GM12878 (cell line): ENCODE measurements at regions not wholly inside any gene's neighbourhood (a gene's known extent, or its start where the extent isn't known, plus 50 kb on each side); places are given as distances from the start of the nearest gene placed in this dataset.

ENCODE experiments used
- ATAC-seq: fragments of 200-7000 bp; cut with Tn5 transposase; 3 replicates; pipeline ENCODE4 v1.9.1; 2020; ENCODE audit warnings: mild to moderate bottlenecking, moderate library complexity
- BruUV-seq: library from RNA; stranded (reverse); fragments of 400-500 nt; replicated peaks from 2 replicates; lab custom pipeline; 2021; lab: Mats Ljungman, UMichigan
- CTCF ChIA-PET: fragments of 300-600 bp; sonication (Branson Sonifier 250); formaldehyde crosslinking; extraction: SDS; loops from one replicate; lab custom pipeline; 2021; ENCODE audit warnings: inconsistent platforms; lab: Yijun Ruan, JAX
- POLR2A ChIA-PET: fragments of 350-600 bp; formaldehyde crosslinking; extraction: SDS; loops from one replicate; lab custom pipeline; 2021; ENCODE audit warnings: inconsistent platforms; lab: Charles Lee
- RAD21 ChIA-PET: fragments of 300-600 bp; sonication (Branson Sonifier 250); formaldehyde crosslinking; loops from one replicate; lab custom pipeline; 2023; ENCODE audit warnings: antibody characterized with exemption; ENCODE audit not compliant: unreplicated experiment; lab: Charles Lee
- SMC1A ChIA-PET: fragments of 300-600 bp; sonication (Branson Sonifier 250); formaldehyde crosslinking; loops from one replicate; lab custom pipeline; 2023; ENCODE audit not compliant: unreplicated experiment, uncharacterized antibody; lab: Charles Lee
- DNase-seq: peaks from one replicate; pipeline ENCODE4 v3.0.0-alpha.2; 2011; ENCODE audit warnings: low read depth, low spot score
- FAIRE-seq: peaks from 3 replicates; lab custom pipeline; 2011; peaks lifted over from hg19 to GRCh38; lab: Jason Lieb, UNC
- H2AFZ ChIP-seq: 2 replicates; pipeline ENCODE4 v1.6.0; 2011; ENCODE audit warnings: low read depth, low read length, control low read depth; ENCODE audit not compliant: control insufficient read depth
- H3K27ac ChIP-seq: 2 replicates; pipeline ENCODE4 v1.5.1; 2011; ENCODE audit warnings: control low read depth; ENCODE audit not compliant: control insufficient read depth, insufficient read depth
- H3K27me3 ChIP-seq, 2 experiments: replicated peaks in 1 of 2; 2 replicates each; pipeline versions ENCODE4 v1.6.0 to v1.6.1; 2011; ENCODE audit warnings: low read length in 1 of 2; ENCODE audit not compliant: control insufficient read depth in 2 of 2, insufficient read depth in 2 of 2
- H3K36me3 ChIP-seq, 2 experiments: 2 replicates each; pipeline ENCODE4 v1.5.1; 2011; ENCODE audit warnings: low read length in 1 of 2; ENCODE audit not compliant: control insufficient read depth in 2 of 2, insufficient read depth in 2 of 2
- H3K4me1 ChIP-seq: 2 replicates; pipeline ENCODE4 v1.6.1; 2011; ENCODE audit warnings: mild to moderate bottlenecking, low read length, moderate library complexity, mixed read lengths; ENCODE audit not compliant: control insufficient read depth, insufficient read depth
- H3K4me2 ChIP-seq: 2 replicates; pipeline ENCODE4 v1.6.0; 2011; ENCODE audit warnings: control low read depth; ENCODE audit not compliant: control insufficient read depth, insufficient read depth
- H3K4me3 ChIP-seq: fragments of 200-600 bp; sonication (generic); 2 replicates; pipeline ENCODE4 v1.5.1; 2016
- H3K79me2 ChIP-seq: 2 replicates; pipeline ENCODE4 v1.6.0; 2011; ENCODE audit warnings: low read length; ENCODE audit not compliant: control insufficient read depth, insufficient read depth
- H3K9ac ChIP-seq: 2 replicates; pipeline ENCODE4 v1.8.0; 2011; ENCODE audit warnings: low read length, control low read depth, mixed read lengths; ENCODE audit not compliant: control insufficient read depth, insufficient read depth
- H3K9me3 ChIP-seq: replicated peaks from 3 replicates; pipeline ENCODE4 v1.5.1; 2011; ENCODE audit warnings: mild to moderate bottlenecking, low read length; ENCODE audit not compliant: control insufficient read depth, insufficient read depth
- H4K20me1 ChIP-seq: 2 replicates; pipeline ENCODE4 v1.6.0; 2011; ENCODE audit not compliant: control insufficient read depth, insufficient read depth
- ATF7 ChIP-seq: fragments of 450-650 bp; IDR thresholded peaks from 2 replicates; pipeline ENCODE4 v1.6.1; 2016; ENCODE audit warnings: low read depth, mild to moderate bottlenecking
- BCL11A ChIP-seq: IDR thresholded peaks from 2 replicates; pipeline ENCODE4 v1.6.1; 2011; ENCODE audit warnings: low read depth, low read length
- BCLAF1 ChIP-seq: fragments of 450-650 bp; IDR thresholded peaks from 2 replicates; pipeline ENCODE4 v1.6.1; 2017; ENCODE audit warnings: antibody characterized with exemption, mild to moderate bottlenecking, moderate library complexity
- BHLHE40 ChIP-seq, 2 experiments: fragments of 450-650 bp in 1 of 2; IDR thresholded peaks; 2 replicates each; pipeline ENCODE4 v1.6.1; 2011 to 2017; ENCODE audit warnings: low read depth in 2 of 2, borderline replicate concordance in 1 of 2, improper control_type of control experiment in 1 of 2, low read length in 1 of 2, mild to moderate bottlenecking in 1 of 2
- CBFB ChIP-seq: IDR thresholded peaks from 2 replicates; pipeline ENCODE4 v1.6.1; 2016; ENCODE audit warnings: antibody characterized with exemption, low read depth
- CHD4 ChIP-seq: fragments of 200-600 bp; sonication (generic); IDR thresholded peaks from 2 replicates; pipeline ENCODE4 v1.6.1; 2016; ENCODE audit warnings: mild to moderate bottlenecking
- E2F4 ChIP-seq: IDR thresholded peaks from 2 replicates; pipeline ENCODE4 v1.6.1; 2012; ENCODE audit warnings: low read depth, low read length, improper control_type of control experiment
- FOXK2 ChIP-seq: fragments of 450-650 bp; IDR thresholded peaks from 2 replicates; pipeline ENCODE4 v1.6.1; 2017; ENCODE audit warnings: mild to moderate bottlenecking, moderate library complexity
- HDAC2 ChIP-seq: fragments of 200-600 bp; sonication (generic); IDR thresholded peaks from 2 replicates; pipeline ENCODE4 v1.6.1; 2017
- IRF5 ChIP-seq: fragments of 450-650 bp; IDR thresholded peaks from 2 replicates; pipeline ENCODE4 v1.6.1; 2017; ENCODE audit warnings: borderline replicate concordance
- MEF2B ChIP-seq: fragments of 450-650 bp; IDR thresholded peaks from 2 replicates; pipeline ENCODE4 v1.6.1; 2018; ENCODE audit warnings: mild to moderate bottlenecking, moderate library complexity; ENCODE audit not compliant: partially characterized antibody, poor library complexity, severe bottlenecking
- MTA2 ChIP-seq: fragments of 450-650 bp; IDR thresholded peaks from 2 replicates; pipeline ENCODE4 v1.6.1; 2016; ENCODE audit warnings: low read depth, mild to moderate bottlenecking, moderate library complexity
- NRF1 ChIP-seq: conservative IDR thresholded peaks from 2 replicates; pipeline ENCODE4 v1.6.1; 2011; ENCODE audit warnings: mild to moderate bottlenecking, low read depth, low read length, improper control_type of control experiment
- PML ChIP-seq: IDR thresholded peaks from 2 replicates; pipeline ENCODE4 v1.6.1; 2012; ENCODE audit warnings: low read length, inconsistent platforms
- RB1 ChIP-seq: fragments of 450-650 bp; formaldehyde crosslinking; IDR thresholded peaks from 2 replicates; pipeline ENCODE4 v1.6.1; 2017; ENCODE audit warnings: mild to moderate bottlenecking, borderline replicate concordance
- RCOR1 ChIP-seq: conservative IDR thresholded peaks from 2 replicates; pipeline ENCODE4 v1.6.1; 2012; ENCODE audit warnings: low read depth, low read length, improper control_type of control experiment
- RFX5 ChIP-seq: IDR thresholded peaks from 2 replicates; pipeline ENCODE4 v1.6.1; 2011; ENCODE audit warnings: low read depth, low read length, improper control_type of control experiment
- WGBS: methylation state at CpG from one replicate; pipeline ENCODE4 v1.1.6; 2016; ENCODE audit warnings: low lambda C conversion rate; ENCODE audit not compliant: insufficient replicate concordance, insufficient coverage; ENCODE audit errors: missing lambda C conversion rate; 5-methylcytosine and 5-hydroxymethylcytosine counted together
- in situ Hi-C: fragments of 300-500 bp; cut with MboI; formaldehyde crosslinking; loops from 9 replicates; pipeline ENCODE4 v1.14.3; 2018; ENCODE audit warnings: mixed read lengths
- intact Hi-C: fragments of 100-400 bp; cut with micrococcal nuclease; formaldehyde crosslinking; loops from one replicate; pipeline ENCODE4 v1.14.2; 2022; ENCODE audit not compliant: unreplicated experiment

DNA sequence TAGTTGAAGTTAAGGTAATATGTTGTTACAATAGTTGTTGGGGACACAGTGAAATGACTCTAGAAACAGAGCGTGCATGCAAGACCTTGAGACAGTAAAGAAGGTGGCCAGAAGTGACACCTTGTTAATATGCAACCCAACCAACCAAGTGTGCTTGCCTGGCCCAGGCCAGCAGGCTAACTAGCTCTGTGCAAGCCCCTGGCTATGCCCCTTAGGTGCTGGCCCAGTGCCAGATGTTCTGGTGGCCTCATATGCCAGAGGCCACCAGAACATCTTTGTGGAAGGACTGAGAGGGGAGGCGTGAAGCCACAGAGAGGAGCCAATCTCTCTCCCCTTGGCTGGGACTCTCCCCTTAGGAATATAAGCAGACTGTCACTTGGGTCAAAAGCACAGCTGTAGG lies 111.2 kb upstream of the JUN start:
- POLR2A ChIA-PET = no interaction called here
- Histone ChIP-seq H2AFZ (no peak overlapping the region), H3K9ac (no peak overlapping the region), H3K4me1 (no peaks in the 10 kb centered on the region), H3K4me3 (no peak overlapping the region), H3K27ac (no peak overlapping the region), H4K20me1 (no peaks in the 10 kb centered on the region), H3K36me3 (no peaks in the 10 kb centered on the region), H3K4me2 (no peak overlapping the region), H3K27me3 (no peaks in the 10 kb centered on the region; a peak in 1 of 4 replicates), H3K9me3 (no peaks in the 10 kb centered on the region), H3K79me2 (no peaks in the 10 kb centered on the region)
- intact Hi-C loops = loop anchor here (5.0 kb wide), 1 partner anchor 402 kb away; the partner anchor contains the start of gene FGGY
- CTCF ChIA-PET = no interaction called here
- ATAC-seq (no peak), DNase-seq (no peak), FAIRE-seq (no peak)
- no TSS peak for BruUV-seq
- SMC1A ChIA-PET = interaction anchor here (1.5 kb wide), 1 partner anchor 13 kb away, joined by 4 read pairs; no protein-coding TSS in a partner anchor
- whole genome bisulfite sequencing = 88% methylated on average over 2 of the region's 2 CpGs
- TF ChIP-seq MEF2B (no peak), BHLHE40 (IDR thresholded peaks at IDR 0.05; ENCODE audit: borderline replicate concordance in 1 of 2, low read depth in 2 of 2, low read length in 1 of 2) (no peak), FOXK2 (no peak), RFX5 (no peak), E2F4 (no peak), CBFB (no peak), ATF7 (no peak), RB1 (no peak), NRF1 (no peak), BCLAF1 (no peak), PML (no peak), MTA2 (no peak), RCOR1 (no peak), CHD4 (no peak), BCL11A (no peak), HDAC2 (no peak), IRF5 (no peak)
- in situ Hi-C loops = no loop called here
- RAD21 ChIA-PET = no interaction called here
